SU-DHL-6 (cell line): ENCODE measurements at regions not wholly inside any gene's neighbourhood (a gene's known extent, or its start where the extent isn't known, plus 50 kb on each side); places are given as distances from the start of the nearest gene placed in this dataset.

Experiments
- H2AFZ ChIP-seq: fragments of 200-600 bp; sonication (generic); 2 replicates; pipeline ENCODE4 v1.6.1; 2014; ENCODE audit warnings: low read depth, mild to moderate bottlenecking, moderate library complexity, mixed read lengths, antibody characterized with exemption, low read length; ENCODE audit not compliant: severe bottlenecking
- H3F3A ChIP-seq: fragments of 200-600 bp; shearing (Covaris generic); 2 replicates; pipeline ENCODE4 v1.6.0; 2016; ENCODE audit warnings: antibody characterized with exemption, mild to moderate bottlenecking; ENCODE audit not compliant: insufficient read depth
- H3K27ac ChIP-seq: fragments of 200-600 bp; sonication (generic); 2 replicates; pipeline ENCODE4 v1.5.1; 2016; ENCODE audit warnings: low read depth, mild to moderate bottlenecking, low read length, moderate library complexity, mixed read lengths
- H3K27me3 ChIP-seq: fragments of 200-600 bp; sonication (generic), shearing (Covaris generic); 2 replicates; pipeline ENCODE4 v1.6.0; 2014; ENCODE audit warnings: mild to moderate bottlenecking, low read length
- H3K36me3 ChIP-seq: fragments of 200-600 bp; sonication (generic); 2 replicates; pipeline ENCODE4 v1.6.1; 2014; ENCODE audit warnings: mild to moderate bottlenecking, low read length, mixed read lengths
- H3K4me2 ChIP-seq: fragments of 300-600, 200-600 bp; shearing (Covaris generic), sonication (generic); 2 replicates; pipeline ENCODE4 v1.6.0; 2014; ENCODE audit warnings: low read length, low read depth, mild to moderate bottlenecking; ENCODE audit not compliant: poor library complexity, severe bottlenecking
- H3K4me3 ChIP-seq: fragments of 200-600 bp; sonication (generic); 2 replicates; pipeline ENCODE4 v1.5.1; 2014; ENCODE audit warnings: antibody characterized with exemption, low read length, mild to moderate bottlenecking, mixed read lengths; ENCODE audit not compliant: insufficient read depth, poor library complexity, severe bottlenecking
- H3K79me2 ChIP-seq: fragments of 200-600 bp; sonication (generic); 2 replicates; pipeline ENCODE4 v1.6.1; 2014; ENCODE audit warnings: mild to moderate bottlenecking, low read length, moderate library complexity; ENCODE audit not compliant: insufficient read depth
- H3K9ac ChIP-seq: fragments of 200-600 bp; sonication (generic); 2 replicates; pipeline ENCODE4 v1.7.0; 2014; ENCODE audit warnings: mild to moderate bottlenecking, low read length
- H3K9me2 ChIP-seq: fragments of 200-600 bp; sonication (generic); replicated peaks from 2 replicates; pipeline ENCODE4 v1.6.1; 2014; ENCODE audit warnings: low read length; ENCODE audit not compliant: insufficient read depth
- H3K9me3 ChIP-seq: fragments of 200-600 bp; sonication (generic); 2 replicates; pipeline ENCODE4 v1.6.1; 2014; ENCODE audit warnings: low read length, mixed read lengths; ENCODE audit not compliant: insufficient read depth
- H4K20me1 ChIP-seq: fragments of 200-600 bp; sonication (generic); 2 replicates; pipeline ENCODE4 v1.6.1; 2014; ENCODE audit warnings: low read depth, mild to moderate bottlenecking, antibody characterized with exemption, low read length, moderate library complexity, mixed read lengths
- EZH2phosphoT487 ChIP-seq: fragments of 200-600 bp; sonication (generic), shearing (Covaris generic); conservative IDR thresholded peaks from 2 replicates; pipeline ENCODE4 v1.6.1; 2018; ENCODE audit warnings: mild to moderate bottlenecking, antibody characterized with exemption, low read length, moderate library complexity, mixed read lengths
- TF ChIP-seq, protein P1 (sequence below): fragments of 200-600 bp; sonication (generic); IDR thresholded peaks from one replicate; pipeline ENCODE4 v1.5.1; 2017; ENCODE audit warnings: antibody characterized with exemption, mild to moderate bottlenecking, low read length, moderate library complexity; ENCODE audit not compliant: insufficient read depth, poor library complexity, severe bottlenecking

DNA sequence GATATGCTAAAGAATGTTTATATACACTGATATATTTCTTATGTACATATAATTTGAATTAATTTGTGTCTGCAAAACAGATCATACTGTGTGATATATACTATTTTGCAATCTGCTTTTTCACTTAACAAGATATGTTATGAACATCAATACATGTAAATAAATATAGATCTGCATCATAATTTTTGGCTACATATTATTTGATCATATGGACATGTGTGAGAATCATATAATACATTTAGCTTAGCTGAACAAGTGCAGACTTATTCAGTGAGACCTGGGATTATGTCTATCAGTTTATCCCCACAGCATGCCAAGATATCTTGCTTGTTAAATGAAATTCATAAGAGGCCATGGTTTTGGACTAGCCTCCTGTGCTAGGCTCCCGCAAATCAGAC lies 474.3 kb downstream of the ARHGEF28 start:
- no peak overlapping the region for H3K4me3 ChIP-seq
- no peaks in the 10 kb centered on the region for H4K20me1 ChIP-seq
- H3K27me3 ChIP-seq, result no peaks in the 10 kb centered on the region
- no peaks in the 10 kb centered on the region for H3K36me3 ChIP-seq
- no peak overlapping the region for H2AFZ ChIP-seq
- H3K9me2 ChIP-seq, result no peaks in the 10 kb centered on the region
- H3K9ac ChIP-seq, result no peak overlapping the region
- no peaks in the 10 kb centered on the region for H3K79me2 ChIP-seq
- TF ChIP-seq EZH2phosphoT487, result no peak
- TF ChIP-seq, protein P1, sequence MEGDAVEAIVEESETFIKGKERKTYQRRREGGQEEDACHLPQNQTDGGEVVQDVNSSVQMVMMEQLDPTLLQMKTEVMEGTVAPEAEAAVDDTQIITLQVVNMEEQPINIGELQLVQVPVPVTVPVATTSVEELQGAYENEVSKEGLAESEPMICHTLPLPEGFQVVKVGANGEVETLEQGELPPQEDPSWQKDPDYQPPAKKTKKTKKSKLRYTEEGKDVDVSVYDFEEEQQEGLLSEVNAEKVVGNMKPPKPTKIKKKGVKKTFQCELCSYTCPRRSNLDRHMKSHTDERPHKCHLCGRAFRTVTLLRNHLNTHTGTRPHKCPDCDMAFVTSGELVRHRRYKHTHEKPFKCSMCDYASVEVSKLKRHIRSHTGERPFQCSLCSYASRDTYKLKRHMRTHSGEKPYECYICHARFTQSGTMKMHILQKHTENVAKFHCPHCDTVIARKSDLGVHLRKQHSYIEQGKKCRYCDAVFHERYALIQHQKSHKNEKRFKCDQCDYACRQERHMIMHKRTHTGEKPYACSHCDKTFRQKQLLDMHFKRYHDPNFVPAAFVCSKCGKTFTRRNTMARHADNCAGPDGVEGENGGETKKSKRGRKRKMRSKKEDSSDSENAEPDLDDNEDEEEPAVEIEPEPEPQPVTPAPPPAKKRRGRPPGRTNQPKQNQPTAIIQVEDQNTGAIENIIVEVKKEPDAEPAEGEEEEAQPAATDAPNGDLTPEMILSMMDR, result no peak
- H3K9me3 ChIP-seq, result no peaks in the 10 kb centered on the region
- H3K4me2 ChIP-seq, result no peak overlapping the region
- no peaks in the 10 kb centered on the region for H3F3A ChIP-seq
- H3K27ac ChIP-seq, result no peak overlapping the region

DNA sequence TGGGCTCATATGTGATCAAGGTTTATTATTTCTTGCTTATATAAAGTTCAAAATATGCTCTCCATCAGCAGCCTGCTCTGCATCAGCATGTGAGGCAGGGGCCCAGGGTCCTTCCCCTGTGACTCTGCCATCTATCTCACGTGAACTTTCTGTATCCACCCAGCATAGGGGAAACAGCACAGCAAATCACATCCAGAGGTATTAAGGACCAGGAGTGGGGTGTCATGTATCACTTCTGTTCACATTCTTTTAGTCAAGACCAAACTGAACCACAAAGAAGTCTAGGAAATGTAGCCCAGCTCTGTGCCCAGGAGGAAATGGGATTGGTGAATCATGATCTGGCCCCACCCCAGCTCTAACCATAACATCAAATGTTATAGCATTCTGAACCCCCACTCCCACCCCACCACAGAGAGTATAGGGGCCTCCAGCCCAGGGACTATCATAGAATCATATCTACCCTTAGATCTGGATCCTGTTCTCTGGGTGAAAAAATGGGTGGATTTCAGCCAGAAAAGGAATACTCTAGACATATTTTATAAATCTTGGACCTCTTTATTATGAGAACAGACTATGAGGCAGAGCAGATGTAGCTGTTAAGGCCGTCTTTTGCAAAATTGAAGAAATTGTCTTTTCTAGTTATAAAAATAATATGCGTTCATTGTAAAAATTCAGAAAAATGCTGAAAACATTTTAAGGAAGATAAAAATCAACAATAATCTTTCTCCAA lies 473.7 kb downstream of the ARHGEF28 start:
- H3K9me2 ChIP-seq, result no peaks in the 10 kb centered on the region
- H3K4me3 ChIP-seq, result no peak overlapping the region
- no peak overlapping the region for H3K4me2 ChIP-seq
- H3K27me3 ChIP-seq, result no peaks in the 10 kb centered on the region
- TF ChIP-seq, protein P1, result no peak
- no peaks in the 10 kb centered on the region for H3K9me3 ChIP-seq
- no peak overlapping the region for H3K27ac ChIP-seq
- H3F3A ChIP-seq, result no peaks in the 10 kb centered on the region
- H4K20me1 ChIP-seq, result no peaks in the 10 kb centered on the region
- no peak overlapping the region for H2AFZ ChIP-seq
- no peaks in the 10 kb centered on the region for H3K79me2 ChIP-seq
- no peak overlapping the region for H3K9ac ChIP-seq
- no peaks in the 10 kb centered on the region for H3K36me3 ChIP-seq

DNA sequence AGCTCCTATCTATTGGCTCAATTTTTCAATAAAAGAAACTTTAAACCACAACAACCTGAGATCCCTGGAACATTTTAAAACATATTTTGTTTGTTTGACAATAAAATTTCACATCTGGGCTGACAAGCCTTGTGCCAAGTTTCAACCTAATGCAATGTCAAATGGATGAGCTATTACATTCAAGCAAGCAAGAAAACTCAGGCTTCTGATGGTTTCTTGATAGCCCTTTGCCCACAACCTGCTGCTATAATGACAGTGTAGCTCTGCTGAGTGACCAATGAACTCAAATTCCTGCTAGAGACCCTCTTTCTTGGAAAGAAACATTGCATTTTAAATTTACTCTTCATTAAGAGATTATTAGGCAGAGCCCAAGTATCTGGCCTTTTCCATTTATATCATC lies 472.9 kb downstream of the ARHGEF28 start:
- Histone ChIP-seq H4K20me1 (no peaks in the 10 kb centered on the region), H3K4me2 (no peak overlapping the region)

More for the DNA sequence above, 472.9 kb downstream of the ARHGEF28 start:
- TF ChIP-seq EZH2phosphoT487, result no peak
- TF ChIP-seq, protein P1, result no peak
- no peaks in the 10 kb centered on the region for H3K36me3 ChIP-seq
- no peaks in the 10 kb centered on the region for H3K79me2 ChIP-seq
- H3K9me3 ChIP-seq, result no peaks in the 10 kb centered on the region
- no peaks in the 10 kb centered on the region for H3K27me3 ChIP-seq
- H3K9ac ChIP-seq, result no peak overlapping the region
- H3K4me3 ChIP-seq, result no peak overlapping the region
- no peaks in the 10 kb centered on the region for H3F3A ChIP-seq
- H2AFZ ChIP-seq, result no peak overlapping the region
- no peak overlapping the region for H3K27ac ChIP-seq
- H3K9me2 ChIP-seq, result no peaks in the 10 kb centered on the region
